KMS-11 (cell line): ENCODE measurements at regions not wholly inside any gene's neighbourhood (a gene's known extent, or its start where the extent isn't known, plus 50 kb on each side); places are given as distances from the start of the nearest gene placed in this dataset.

ENCODE experiments used
- H2AFZ ChIP-seq: fragments of 200-600 bp; sonication (generic); 2 replicates; pipeline ENCODE4 v1.6.1; 2016; ENCODE audit warnings: antibody characterized with exemption, mixed run types, low read depth
- H3K27ac ChIP-seq: fragments of 200-600 bp; sonication (generic); 2 replicates; pipeline ENCODE4 v1.6.1; 2016; ENCODE audit warnings: mild to moderate bottlenecking, mixed run types
- H3K27me3 ChIP-seq: fragments of 200-600 bp; sonication (generic); 2 replicates; pipeline ENCODE4 v1.6.1; 2017; ENCODE audit warnings: mild to moderate bottlenecking, low read depth, mixed run types, moderate library complexity; ENCODE audit not compliant: insufficient read depth
- H3K36me3 ChIP-seq: fragments of 200-600 bp; sonication (generic); 2 replicates; pipeline ENCODE4 v1.6.1; 2017; ENCODE audit warnings: mild to moderate bottlenecking, mixed run types; ENCODE audit not compliant: insufficient read depth
- H3K4me1 ChIP-seq: fragments of 200-600 bp; sonication (generic); 2 replicates; pipeline ENCODE4 v1.6.1; 2016; ENCODE audit warnings: mild to moderate bottlenecking, low read depth, mixed run types; ENCODE audit not compliant: poor library complexity, severe bottlenecking
- H3K4me2 ChIP-seq: fragments of 200-600 bp; sonication (generic); 2 replicates; pipeline ENCODE4 v1.7.0; 2016; ENCODE audit warnings: mild to moderate bottlenecking, mixed run types
- H3K4me3 ChIP-seq: fragments of 200-600 bp; sonication (generic); IDR thresholded peaks from 2 replicates; pipeline ENCODE4 v1.6.1; 2017; ENCODE audit warnings: low read depth, low read length, mixed read lengths; ENCODE audit not compliant: insufficient read depth
- H3K79me2 ChIP-seq: fragments of 200-600 bp; sonication (generic); 2 replicates; pipeline ENCODE4 v1.6.1; 2016; ENCODE audit warnings: low read depth, mixed run types; ENCODE audit not compliant: insufficient read depth
- H3K9ac ChIP-seq: fragments of 200-600 bp; sonication (generic); 2 replicates; pipeline ENCODE4 v1.6.1; 2016; ENCODE audit warnings: mild to moderate bottlenecking, mixed run types
- H4K20me1 ChIP-seq: fragments of 200-600 bp; sonication (generic); 2 replicates; pipeline ENCODE4 v1.6.1; 2016; ENCODE audit warnings: mild to moderate bottlenecking, mixed run types; ENCODE audit not compliant: insufficient read depth
- TF ChIP-seq, protein P1 (sequence below): fragments of 200-600 bp; sonication (generic); conservative IDR thresholded peaks from 2 replicates; pipeline ENCODE4 v1.6.1; 2017; ENCODE audit warnings: low read depth, mild to moderate bottlenecking, antibody characterized with exemption, low read length, moderate library complexity, mixed read lengths

- H3K4me1 ChIP-seq = no peaks in the 10 kb centered on the region
- no peaks in the 10 kb centered on the region for H3K79me2 ChIP-seq
- H3K36me3 ChIP-seq = no peaks in the 10 kb centered on the region
- H4K20me1 ChIP-seq = no peaks in the 10 kb centered on the region
- H3K27me3 ChIP-seq = no peaks in the 10 kb centered on the region
- H3K9ac ChIP-seq = no peak overlapping the region
- TF ChIP-seq, protein P1, sequence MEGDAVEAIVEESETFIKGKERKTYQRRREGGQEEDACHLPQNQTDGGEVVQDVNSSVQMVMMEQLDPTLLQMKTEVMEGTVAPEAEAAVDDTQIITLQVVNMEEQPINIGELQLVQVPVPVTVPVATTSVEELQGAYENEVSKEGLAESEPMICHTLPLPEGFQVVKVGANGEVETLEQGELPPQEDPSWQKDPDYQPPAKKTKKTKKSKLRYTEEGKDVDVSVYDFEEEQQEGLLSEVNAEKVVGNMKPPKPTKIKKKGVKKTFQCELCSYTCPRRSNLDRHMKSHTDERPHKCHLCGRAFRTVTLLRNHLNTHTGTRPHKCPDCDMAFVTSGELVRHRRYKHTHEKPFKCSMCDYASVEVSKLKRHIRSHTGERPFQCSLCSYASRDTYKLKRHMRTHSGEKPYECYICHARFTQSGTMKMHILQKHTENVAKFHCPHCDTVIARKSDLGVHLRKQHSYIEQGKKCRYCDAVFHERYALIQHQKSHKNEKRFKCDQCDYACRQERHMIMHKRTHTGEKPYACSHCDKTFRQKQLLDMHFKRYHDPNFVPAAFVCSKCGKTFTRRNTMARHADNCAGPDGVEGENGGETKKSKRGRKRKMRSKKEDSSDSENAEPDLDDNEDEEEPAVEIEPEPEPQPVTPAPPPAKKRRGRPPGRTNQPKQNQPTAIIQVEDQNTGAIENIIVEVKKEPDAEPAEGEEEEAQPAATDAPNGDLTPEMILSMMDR = no peak
- H3K4me3 ChIP-seq = no peak overlapping the region
- H3K27ac ChIP-seq = no peak overlapping the region
- H3K4me2 ChIP-seq = no peak overlapping the region
- H2AFZ ChIP-seq = no peak overlapping the region
Measured at GRCh38 chr4:27701606-27702005, 841.0 kb downstream of the STIM2 start.

- Histone ChIP-seq H3K4me2 (no peak overlapping the region), H4K20me1 (no peaks in the 10 kb centered on the region), H3K27ac (no peak overlapping the region), H3K36me3 (no peaks in the 10 kb centered on the region), H3K9ac (no peak overlapping the region), H3K4me1 (no peaks in the 10 kb centered on the region), H3K27me3 (no peaks in the 10 kb centered on the region), H3K4me3 (no peak overlapping the region), H3K79me2 (no peaks in the 10 kb centered on the region), H2AFZ (no peak overlapping the region)
- TF ChIP-seq, protein P1 = no peak; the same call in 1 of the 2 replicates
Measured at GRCh38 chr4:27702730-27703431, 842.2 kb downstream of the STIM2 start.

DNA sequence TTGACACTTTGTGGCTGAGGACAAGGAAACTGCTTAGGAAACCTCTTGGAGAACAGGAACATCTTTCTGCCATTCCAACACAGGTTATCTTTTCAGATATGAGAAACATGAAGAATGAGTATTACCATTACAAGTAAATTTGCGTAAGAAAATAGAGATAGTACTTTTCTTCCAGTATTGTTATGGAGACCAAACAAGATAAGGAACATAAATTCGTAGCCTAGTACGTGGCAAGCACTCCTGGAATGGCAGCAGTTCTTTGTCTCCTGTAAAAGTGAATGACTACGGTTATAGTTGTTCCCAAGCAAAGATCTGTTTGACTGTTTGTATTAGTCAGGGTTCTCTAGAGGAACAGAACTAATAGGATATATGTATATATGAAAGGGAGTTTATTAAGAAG is 843.1 kb downstream of the STIM2 start:
- Histone ChIP-seq H2AFZ (no peak overlapping the region), H3K4me3 (no peak overlapping the region), H3K9ac (no peak overlapping the region), H3K27me3 (no peaks in the 10 kb centered on the region), H3K27ac (no peak overlapping the region), H3K4me2 (no peak overlapping the region), H3K36me3 (no peaks in the 10 kb centered on the region), H4K20me1 (no peaks in the 10 kb centered on the region), H3K79me2 (no peaks in the 10 kb centered on the region), H3K4me1 (no peaks in the 10 kb centered on the region)
- TF ChIP-seq, protein P1 = no peak

DNA sequence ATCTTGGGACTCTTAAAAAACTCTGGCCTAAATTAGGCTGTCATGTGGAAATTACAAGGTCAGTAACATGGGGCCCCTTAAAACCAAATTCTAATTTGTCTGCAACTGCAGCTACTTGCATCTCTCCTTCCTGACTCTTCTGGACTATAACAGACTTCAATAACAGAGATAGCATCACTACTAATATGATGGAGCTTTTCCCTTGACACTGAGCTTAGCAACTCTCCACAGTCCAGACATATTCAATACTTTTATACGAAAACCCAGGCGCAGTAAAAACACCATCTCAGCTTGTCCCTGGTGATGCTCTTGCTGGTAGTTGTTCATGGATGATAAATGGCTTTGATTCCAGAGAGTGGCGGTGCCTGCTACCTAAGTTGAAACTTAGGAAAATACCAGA is 850.4 kb downstream of the STIM2 start:
- H3K79me2 ChIP-seq = no peaks in the 10 kb centered on the region
- H3K27me3 ChIP-seq = no peaks in the 10 kb centered on the region
- H3K9ac ChIP-seq = no peak overlapping the region
- H4K20me1 ChIP-seq = no peaks in the 10 kb centered on the region
- H3K4me1 ChIP-seq = no peaks in the 10 kb centered on the region
- no peak overlapping the region for H2AFZ ChIP-seq
- TF ChIP-seq, protein P1 = no peak
- H3K27ac ChIP-seq = no peak overlapping the region
- H3K4me2 ChIP-seq = no peak overlapping the region
- H3K36me3 ChIP-seq = no peaks in the 10 kb centered on the region
- no peak overlapping the region for H3K4me3 ChIP-seq
